Cardiac muscle cell (in vitro differentiated cells and primary cell): ENCODE measurements at regions not wholly inside any gene's neighbourhood (a gene's known extent, or its start where the extent isn't known, plus 50 kb on each side); places are given as distances from the start of the nearest gene placed in this dataset.
"Not testable (repeated sequence)": the region's sequence is repeated elsewhere in the genome, so short reads cannot be mapped to it uniquely, and the experiment has no call there.

Experiments
- DNase-seq, 2 donors: peaks; one replicate each; pipeline versions ENCODE4 v3.0.0 to v3.0.0-alpha.2; 2010 to 2017; ENCODE audit warnings: low read depth in 1 of 2, low spot score in 1 of 2
- H3K27ac ChIP-seq: fragments of 200-600 bp; sonication (generic); 2 replicates; pipeline ENCODE4 v1.5.1; 2016
- H3K27me3 ChIP-seq: fragments of 200-600 bp; sonication (generic); 2 replicates; pipeline ENCODE4 v1.6.0; 2016; ENCODE audit warnings: control low read depth
- H3K36me3 ChIP-seq: fragments of 200-600 bp; sonication (generic); 2 replicates; pipeline ENCODE4 v1.5.1; 2016; ENCODE audit warnings: control low read depth
- H3K4me1 ChIP-seq: fragments of 200-600 bp; sonication (generic); 2 replicates; pipeline ENCODE4 v1.8.1; 2017; ENCODE audit warnings: low read depth, mild to moderate bottlenecking, mixed run types
- H3K4me3 ChIP-seq: fragments of 200-600 bp; sonication (generic); 2 replicates; pipeline ENCODE4 v1.5.1; 2016; ENCODE audit warnings: mild to moderate bottlenecking
- H3K9me3 ChIP-seq: fragments of 200-600 bp; sonication (generic); 2 replicates; pipeline ENCODE4 v1.5.1; 2017; ENCODE audit warnings: low read depth, mild to moderate bottlenecking, control low read depth
- TF ChIP-seq, protein P1 (sequence below): IDR thresholded peaks from 2 replicates; pipeline ENCODE4 v1.5.1; 2012; ENCODE audit warnings: low read depth, mild to moderate bottlenecking, low read length

DNA sequence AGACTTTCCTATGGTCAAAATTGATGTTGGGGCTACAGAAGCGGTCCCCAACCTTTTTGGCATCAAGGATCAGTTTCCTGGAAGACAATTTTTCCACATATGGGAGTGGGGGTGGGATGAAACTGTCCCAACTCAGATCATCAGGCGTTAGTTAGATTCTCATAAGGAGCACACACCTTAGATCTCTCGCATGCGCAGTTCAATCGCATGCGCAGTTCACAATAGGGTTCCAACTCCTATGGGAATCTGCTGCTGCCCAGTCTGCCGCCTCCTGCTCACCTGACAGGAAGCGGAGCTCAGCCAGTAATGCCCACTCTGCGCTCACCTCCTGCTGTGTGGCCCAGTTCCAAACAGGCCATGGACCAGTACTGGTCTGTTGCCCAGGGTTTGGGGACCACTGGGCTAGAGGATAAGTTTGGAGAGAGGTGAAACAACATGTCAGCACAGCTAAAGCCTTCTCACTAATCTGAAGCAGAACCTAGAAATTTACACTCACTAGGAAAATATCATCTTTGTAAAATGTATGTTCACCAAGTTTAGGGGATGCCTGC lies 410.8 kb upstream of the ZNF804A start:
- no peak for DNase-seq

GRCh38 chr2:184190725-184191124 lies 407.6 kb upstream of the ZNF804A start:
- Histone ChIP-seq H3K27ac (no peak overlapping the region), H3K9me3 (no peaks in the 10 kb centered on the region), H3K4me3 (no peak overlapping the region), H3K27me3 (no peaks in the 10 kb centered on the region), H3K4me1 (no peaks in the 10 kb centered on the region), H3K36me3 (no peaks in the 10 kb centered on the region)
- DNase-seq: no peak
- TF ChIP-seq, protein P1, sequence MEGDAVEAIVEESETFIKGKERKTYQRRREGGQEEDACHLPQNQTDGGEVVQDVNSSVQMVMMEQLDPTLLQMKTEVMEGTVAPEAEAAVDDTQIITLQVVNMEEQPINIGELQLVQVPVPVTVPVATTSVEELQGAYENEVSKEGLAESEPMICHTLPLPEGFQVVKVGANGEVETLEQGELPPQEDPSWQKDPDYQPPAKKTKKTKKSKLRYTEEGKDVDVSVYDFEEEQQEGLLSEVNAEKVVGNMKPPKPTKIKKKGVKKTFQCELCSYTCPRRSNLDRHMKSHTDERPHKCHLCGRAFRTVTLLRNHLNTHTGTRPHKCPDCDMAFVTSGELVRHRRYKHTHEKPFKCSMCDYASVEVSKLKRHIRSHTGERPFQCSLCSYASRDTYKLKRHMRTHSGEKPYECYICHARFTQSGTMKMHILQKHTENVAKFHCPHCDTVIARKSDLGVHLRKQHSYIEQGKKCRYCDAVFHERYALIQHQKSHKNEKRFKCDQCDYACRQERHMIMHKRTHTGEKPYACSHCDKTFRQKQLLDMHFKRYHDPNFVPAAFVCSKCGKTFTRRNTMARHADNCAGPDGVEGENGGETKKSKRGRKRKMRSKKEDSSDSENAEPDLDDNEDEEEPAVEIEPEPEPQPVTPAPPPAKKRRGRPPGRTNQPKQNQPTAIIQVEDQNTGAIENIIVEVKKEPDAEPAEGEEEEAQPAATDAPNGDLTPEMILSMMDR: no peak

More for the DNA sequence above, 410.8 kb upstream of the ZNF804A start:
- H3K9me3 ChIP-seq: no peaks in the 10 kb centered on the region
- TF ChIP-seq, protein P1: no peak
- H3K36me3 ChIP-seq: no peaks in the 10 kb centered on the region
- H3K4me3 ChIP-seq: no peak overlapping the region
- H3K27me3 ChIP-seq: no peaks in the 10 kb centered on the region
- no peaks in the 10 kb centered on the region for H3K4me1 ChIP-seq
- H3K27ac ChIP-seq: no peak overlapping the region

DNA sequence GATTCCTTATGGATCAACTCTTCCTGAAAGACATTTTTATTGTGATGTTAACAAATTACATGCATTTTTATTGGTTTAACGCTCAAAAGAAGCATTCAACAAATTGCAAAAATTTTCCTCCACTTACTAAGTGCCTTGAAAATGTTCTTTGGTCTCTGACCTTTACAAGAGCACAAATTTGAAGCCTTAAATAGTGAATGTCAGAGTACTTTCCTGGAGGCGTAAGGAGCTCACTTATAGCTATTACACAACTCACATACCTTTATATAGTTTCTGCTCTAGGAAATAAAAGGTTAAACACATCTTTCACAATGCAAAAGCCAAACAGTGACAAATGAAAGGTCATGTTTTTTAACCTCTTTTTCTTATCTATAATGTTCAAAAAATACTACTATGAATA lies 405.7 kb upstream of the ZNF804A start:
- H3K36me3 ChIP-seq: no peaks in the 10 kb centered on the region
- no peaks in the 10 kb centered on the region for H3K9me3 ChIP-seq
- H3K27ac ChIP-seq: no peak overlapping the region
- TF ChIP-seq, protein P1: no peak
- no peak overlapping the region for H3K4me3 ChIP-seq
- H3K27me3 ChIP-seq: no peaks in the 10 kb centered on the region
- no peak for DNase-seq
- H3K4me1 ChIP-seq: no peaks in the 10 kb centered on the region

- H3K9me3 ChIP-seq: no peaks in the 10 kb centered on the region
- H3K27me3 ChIP-seq: no peaks in the 10 kb centered on the region
- DNase-seq: no peak
- H3K27ac ChIP-seq: no peak overlapping the region
- no peaks in the 10 kb centered on the region for H3K36me3 ChIP-seq
- no peak overlapping the region for H3K4me3 ChIP-seq
- TF ChIP-seq, protein P1: no peak
- H3K4me1 ChIP-seq: no peaks in the 10 kb centered on the region
Measured at GRCh38 chr2:184197413-184197812, 400.9 kb upstream of the ZNF804A start.

DNA sequence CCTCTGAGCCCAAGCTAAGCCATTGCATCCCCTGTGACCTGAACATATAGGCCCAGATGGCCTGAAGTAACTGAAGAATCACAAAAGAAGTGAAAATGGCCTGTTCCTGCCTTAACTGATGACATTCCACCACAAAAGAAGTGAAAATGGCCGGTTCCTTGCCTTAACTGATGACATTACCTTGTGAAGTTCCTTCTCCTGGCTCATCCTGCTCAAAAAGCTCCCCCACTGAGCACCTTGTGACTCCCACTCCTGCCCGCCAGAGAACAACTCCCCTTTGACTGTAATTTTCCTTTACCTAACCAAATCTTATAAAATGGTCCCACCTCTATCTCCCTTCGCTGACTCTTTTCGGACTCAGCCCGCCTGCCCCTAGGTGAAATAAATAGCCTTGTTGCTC lies 399.5 kb upstream of the ZNF804A start:
- not testable (repeated sequence) for H3K27ac ChIP-seq, H3K4me1 ChIP-seq, H3K27me3 ChIP-seq, H3K36me3 ChIP-seq, DNase-seq, H3K9me3 ChIP-seq, H3K4me3 ChIP-seq

DNA sequence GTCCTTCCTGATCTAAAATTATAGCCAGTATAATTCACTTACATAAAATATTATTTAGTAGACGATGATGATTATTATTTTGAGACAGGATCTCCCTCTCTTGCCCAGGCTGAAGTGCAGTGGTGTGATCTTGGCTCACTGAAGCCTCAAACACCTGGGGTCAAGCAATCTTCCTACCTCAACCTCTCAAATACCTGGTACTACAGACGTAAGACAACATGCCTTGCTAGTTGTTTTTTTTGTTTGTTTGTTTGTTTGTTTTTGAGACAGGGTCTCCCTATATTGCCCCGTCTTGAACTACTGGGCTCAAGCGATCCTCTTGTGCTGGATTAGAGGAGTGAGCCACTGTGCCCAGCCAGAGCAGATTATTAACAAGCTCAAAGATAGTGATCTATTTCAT lies 399.1 kb upstream of the ZNF804A start:
- no peak for DNase-seq
- H3K4me1 ChIP-seq: no peaks in the 10 kb centered on the region
- H3K9me3 ChIP-seq: no peaks in the 10 kb centered on the region
- H3K27me3 ChIP-seq: no peaks in the 10 kb centered on the region
- H3K27ac ChIP-seq: no peak overlapping the region
- no peaks in the 10 kb centered on the region for H3K36me3 ChIP-seq
- TF ChIP-seq, protein P1: no peak
- no peak overlapping the region for H3K4me3 ChIP-seq
